ENCODE measurements at regions not wholly inside any gene's neighbourhood (a gene's known extent, or its start where the extent isn't known, plus 50 kb on each side); places are given as distances from the start of the nearest gene placed in this dataset.

- TF ChIP-seq CTCF (IDR thresholded peaks at IDR 0.05) = no peak
- H3K4me1 Mint-ChIP-seq = peaks cover 0 to 8% of the 10 kb centered on the region in 2 donors
- Histone ChIP-seq H3K27ac (ENCODE audit: low read length) (no peak overlapping the region), H3K4me3 (ENCODE audit: low read length) (no peak overlapping the region), H3K27me3 (ENCODE audit: control insufficient read depth, insufficient read depth, low read length) (no peaks in the 10 kb centered on the region), H3K4me1 (ENCODE audit: control insufficient read depth, insufficient read depth, low read length) (peaks cover 2% of the 10 kb centered on the region), H3K36me3 (ENCODE audit: control insufficient read depth, insufficient read depth, low read length) (no peaks in the 10 kb centered on the region), H3K9me3 (ENCODE audit: control insufficient read depth, insufficient read depth, low read length) (no peaks in the 10 kb centered on the region)
- DNase-seq (no peak), ATAC-seq (no peak)
- intact Hi-C loops (cut with micrococcal nuclease) = no loop called here
- no peak overlapping the region for H3K4me3 Mint-ChIP-seq
- WGBS (ENCODE audit: insufficient coverage) = 89% methylated on average over 10 of the region's 10 CpGs
- no peak overlapping the region for H3K27ac Mint-ChIP-seq
- peaks cover 0 to 5% of the 10 kb centered on the region in 2 donors for H3K27me3 Mint-ChIP-seq (ENCODE audit: low read depth in 2 of 2)
- no peaks in the 10 kb centered on the region for H3K36me3 Mint-ChIP-seq
- H3K9me3 Mint-ChIP-seq = no peaks in the 10 kb centered on the region
Observed at GRCh38 chr11:69884286-69884685, 65.1 kb upstream of the FGF3 start.

- Histone ChIP-seq H3K9me3 (ENCODE audit: control insufficient read depth, insufficient read depth, low read length) (no peaks in the 10 kb centered on the region), H3K36me3 (ENCODE audit: control insufficient read depth, insufficient read depth, low read length) (no peaks in the 10 kb centered on the region), H3K4me3 (ENCODE audit: low read length) (no peak overlapping the region), H3K27ac (ENCODE audit: low read length) (no peak overlapping the region), H3K27me3 (ENCODE audit: control insufficient read depth, insufficient read depth, low read length) (no peaks in the 10 kb centered on the region), H3K4me1 (ENCODE audit: control insufficient read depth, insufficient read depth, low read length) (peaks cover 2% of the 10 kb centered on the region)
- 84% methylated on average over 7 of the region's 7 CpGs for WGBS (ENCODE audit: insufficient coverage)
- DNase-seq (no peak), ATAC-seq (no peak)
- H3K9me3 Mint-ChIP-seq = no peaks in the 10 kb centered on the region
- H3K36me3 Mint-ChIP-seq = no peaks in the 10 kb centered on the region
- peaks cover 0 to 8% of the 10 kb centered on the region in 2 donors for H3K4me1 Mint-ChIP-seq
- intact Hi-C loops (cut with micrococcal nuclease) = no loop called here
- no peak for TF ChIP-seq CTCF (IDR thresholded peaks at IDR 0.05)
- no peak overlapping the region for H3K27ac Mint-ChIP-seq
- peaks cover 1 to 5% of the 10 kb centered on the region in 2 donors for H3K27me3 Mint-ChIP-seq (ENCODE audit: low read depth in 2 of 2)
- H3K4me3 Mint-ChIP-seq = no peak overlapping the region
Observed at GRCh38 chr11:69884751-69885150, 65.5 kb upstream of the FGF3 start.

- no peak for DNase-seq
- Histone ChIP-seq H3K9me3 (ENCODE audit: control insufficient read depth, insufficient read depth, low read length) (no peaks in the 10 kb centered on the region), H3K4me3 (ENCODE audit: low read length) (no peak overlapping the region), H3K4me1 (ENCODE audit: control insufficient read depth, insufficient read depth, low read length) (peaks cover 2% of the 10 kb centered on the region), H3K27ac (ENCODE audit: low read length) (no peak overlapping the region), H3K27me3 (ENCODE audit: control insufficient read depth, insufficient read depth, low read length) (no peaks in the 10 kb centered on the region), H3K36me3 (ENCODE audit: control insufficient read depth, insufficient read depth, low read length) (no peaks in the 10 kb centered on the region)
- Mint-ChIP-seq H3K4me3 (no peak overlapping the region), H3K27me3 (ENCODE audit: low read depth in 2 of 2) (peaks cover 6 to 7% of the 10 kb centered on the region in 2 donors), H3K4me1 (peaks cover 0 to 8% of the 10 kb centered on the region in 2 donors), H3K27ac (no peak overlapping the region), H3K36me3 (no peaks in the 10 kb centered on the region), H3K9me3 (no peaks in the 10 kb centered on the region)
- WGBS (ENCODE audit: insufficient coverage) = 81% methylated on average over 2 of the region's 2 CpGs
- intact Hi-C loops (cut with micrococcal nuclease) = no loop called here
- no peak for TF ChIP-seq CTCF (IDR thresholded peaks at IDR 0.05)
- ATAC-seq = no peak
Observed at GRCh38 chr11:69887330-69887729, 68.1 kb upstream of the FGF3 start.

DNA sequence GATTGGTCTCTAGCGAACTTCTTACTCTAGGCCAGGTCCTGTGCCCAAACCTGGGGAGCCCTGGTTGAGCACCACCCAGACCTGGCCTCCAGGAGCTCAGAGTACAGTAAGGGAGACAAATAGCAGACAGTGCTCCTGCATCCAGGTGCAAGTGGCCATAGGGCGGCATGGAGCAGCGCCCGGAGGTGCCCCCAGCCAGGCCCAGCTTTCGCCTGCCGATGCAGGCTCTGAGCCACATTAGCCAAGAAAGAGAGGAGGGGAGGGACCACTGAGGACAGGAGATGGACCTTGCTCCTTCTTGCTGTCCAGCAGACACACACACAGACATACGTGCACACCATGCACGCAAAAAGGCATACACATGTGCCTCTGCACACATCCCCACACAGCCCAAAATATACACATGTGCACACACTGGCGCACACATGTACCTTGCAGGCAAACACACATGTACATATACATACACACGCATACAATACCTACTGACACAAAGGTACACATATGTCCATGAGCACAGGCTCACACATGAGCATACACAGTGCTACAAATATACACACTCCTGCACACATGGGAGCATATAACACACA lies 68.7 kb upstream of the FGF3 start:
- ATAC-seq (peak in 1 of 3 donors; percentile 9), DNase-seq (no peak)
- intact Hi-C loops (cut with micrococcal nuclease) = no loop called here
- TF ChIP-seq CTCF (IDR thresholded peaks at IDR 0.05) = no peak
- Histone ChIP-seq H3K27ac (ENCODE audit: low read length) (no peak overlapping the region), H3K27me3 (ENCODE audit: control insufficient read depth, insufficient read depth, low read length) (no peaks in the 10 kb centered on the region), H3K4me1 (ENCODE audit: control insufficient read depth, insufficient read depth, low read length) (peaks cover 2% of the 10 kb centered on the region), H3K9me3 (ENCODE audit: control insufficient read depth, insufficient read depth, low read length) (no peaks in the 10 kb centered on the region), H3K4me3 (ENCODE audit: low read length) (no peak overlapping the region), H3K36me3 (ENCODE audit: control insufficient read depth, insufficient read depth, low read length) (no peaks in the 10 kb centered on the region)
- H3K27ac Mint-ChIP-seq = no peak overlapping the region
- no peak overlapping the region for H3K4me3 Mint-ChIP-seq
- H3K36me3 Mint-ChIP-seq = no peaks in the 10 kb centered on the region
- H3K27me3 Mint-ChIP-seq (ENCODE audit: low read depth in 2 of 2) = peaks cover 6 to 11% of the 10 kb centered on the region in 2 donors
- 89% methylated on average over 10 of the region's 10 CpGs for WGBS (ENCODE audit: insufficient coverage)
- peaks cover 0 to 8% of the 10 kb centered on the region in 2 donors for H3K4me1 Mint-ChIP-seq
- H3K9me3 Mint-ChIP-seq = no peaks in the 10 kb centered on the region

All from natural killer cell (primary cell).